22Rv1 (cell line): ENCODE measurements at regions not wholly inside any gene's neighbourhood (a gene's known extent, or its start where the extent isn't known, plus 50 kb on each side); places are given as distances from the start of the nearest gene placed in this dataset.

Experiments
- CTCF ChIP-seq: fragments of 450-650 bp; IDR thresholded peaks from 2 replicates; pipeline ENCODE4 v1.5.1; 2017; ENCODE audit warnings: mild to moderate bottlenecking
- ZFX ChIP-seq: fragments of 450-650 bp; IDR thresholded peaks from 2 replicates; pipeline ENCODE4 v1.6.1; 2017; ENCODE audit warnings: antibody characterized with exemption, borderline replicate concordance

GRCh38 chr2:128513961-128514283 lies 195.3 kb upstream of the HS6ST1 start:
- TF ChIP-seq CTCF: no peak
- no peak for TF ChIP-seq ZFX
